ENCODE measurements at regions not wholly inside any gene's neighbourhood (a gene's known extent, or its start where the extent isn't known, plus 50 kb on each side); places are given as distances from the start of the nearest gene placed in this dataset.

DNA sequence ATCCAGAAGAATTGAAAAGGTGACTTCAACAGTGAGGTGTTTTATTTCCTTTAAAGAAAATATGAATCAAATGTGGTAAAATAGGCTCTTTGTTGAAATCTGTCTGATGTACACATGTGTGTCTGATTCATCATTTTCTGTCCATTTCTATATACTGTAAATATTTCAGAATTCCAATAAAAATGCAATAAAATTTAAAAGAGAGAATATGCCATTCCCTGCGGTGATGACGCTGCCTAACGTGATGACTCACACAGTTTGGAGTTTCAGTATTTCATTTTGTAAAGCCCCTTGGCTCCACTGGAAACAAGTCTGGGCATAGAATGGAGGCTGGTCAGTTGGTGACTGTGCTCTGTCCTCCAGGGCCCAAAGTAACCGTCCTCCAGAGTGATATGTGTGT lies 482.5 kb upstream of the CDH5 start:
- 100% methylated on average over 4 of the region's 4 CpGs; no CpG with 5 or more reads in 1 of the 2 experiments for WGBS, 2 experiments (ENCODE audit: extremely low coverage in 1 of 2, insufficient coverage in 1 of 2, insufficient read length in 1 of 2, insufficient replicate concordance in 2 of 2, low coverage in 1 of 2, low lambda C conversion rate in 2 of 2, missing lambda C conversion rate in 1 of 2)
- H2BK5ac ChIP-seq (ENCODE audit: low read depth, low read length): no peak overlapping the region
- no peaks in the 10 kb centered on the region for H3K79me2 ChIP-seq (ENCODE audit: control insufficient read depth in 1 of 2, insufficient read depth in 2 of 2, low read length in 2 of 2)
- no peak overlapping the region for H4K8ac ChIP-seq (ENCODE audit: extremely low read depth, insufficient read depth, low read length)
- ChIA-PET POLR2A (ENCODE audit: partially characterized antibody) (no interaction called here), CTCF (ENCODE audit: partially characterized antibody) (no interaction called here)
- H2BK15ac ChIP-seq (ENCODE audit: low read length): no peak overlapping the region
- H2BK12ac ChIP-seq (ENCODE audit: low read depth, low read length): no peak overlapping the region
- no peak overlapping the region for H3K18ac ChIP-seq (ENCODE audit: extremely low read depth, low read length)
- no peak overlapping the region for H3K4me3 ChIP-seq (ENCODE audit: extremely low read depth in 1 of 4, insufficient read depth in 2 of 4, low read depth in 3 of 4, low read length in 4 of 4)
- no peak overlapping the region for H3K9ac ChIP-seq (replicated peaks in 1 of 4; ENCODE audit: extremely low read depth in 1 of 4, low read depth in 3 of 4, low read length in 3 of 4)
- H3K4me1 ChIP-seq (replicated peaks in 1 of 4; ENCODE audit: control insufficient read depth in 3 of 4, insufficient read depth in 4 of 4, low read length in 3 of 4): no peaks in the 10 kb centered on the region
- no peak overlapping the region for H3K14ac ChIP-seq (ENCODE audit: insufficient read length)
- no peaks in the 10 kb centered on the region for H3K9me3 ChIP-seq (ENCODE audit: insufficient read depth in 2 of 2, low read depth in 1 of 2, low read length in 1 of 2)
- H2AFZ ChIP-seq (ENCODE audit: low read length): peak overlapping the region; percentile 85; the same call in 1 of the 2 replicates
- no peak for DNase-seq (ENCODE audit: low read depth in 1 of 2, low spot score in 2 of 2)
- FAIRE-seq: no peak
- H3K27ac ChIP-seq (ENCODE audit: low read depth, low read length): no peak overlapping the region
- H3K79me1 ChIP-seq (ENCODE audit: low read depth, low read length): no peaks in the 10 kb centered on the region
- no peak overlapping the region for H2AK5ac ChIP-seq (ENCODE audit: low read depth, low read length)
- no peak overlapping the region for H4K5ac ChIP-seq (ENCODE audit: insufficient read length, low read depth, low read length)
- H4K20me1 ChIP-seq (replicated peaks in 1 of 2; ENCODE audit: control insufficient read depth in 1 of 2, insufficient read depth in 2 of 2, low read length in 2 of 2): no peaks in the 10 kb centered on the region
- no peak for TF ChIP-seq BCL11A (IDR thresholded peaks at IDR 0.05; ENCODE audit: low read depth in 2 of 2, low read length in 2 of 2)
- no peak for TF ChIP-seq RAD21 (IDR thresholded peaks at IDR 0.05 in 1 of 2, conservative IDR thresholded peaks at IDR 0.05 in 1 of 2; ENCODE audit: low read depth in 2 of 2, low read length in 2 of 2)
- TF ChIP-seq RBBP5 (IDR thresholded peaks at IDR 0.05; ENCODE audit: borderline replicate concordance, low read depth, low read length): no peak
- no peak for TF ChIP-seq ASH2L (IDR thresholded peaks at IDR 0.05; ENCODE audit: low read length)
- no peak for TF ChIP-seq KDM1A (IDR thresholded peaks at IDR 0.05; ENCODE audit: borderline replicate concordance, low read length)
- TF ChIP-seq SUZ12 (IDR thresholded peaks at IDR 0.05; ENCODE audit: low read length): no peak
- TF ChIP-seq SP4 (IDR thresholded peaks at IDR 0.05; ENCODE audit: low read length): no peak
- no peak for TF ChIP-seq CBX5 (IDR thresholded peaks at IDR 0.05; ENCODE audit: low read depth, low read length)
- TF ChIP-seq CBX8 (IDR thresholded peaks at IDR 0.05; ENCODE audit: borderline replicate concordance, low read depth, low read length): no peak
- no peak for TF ChIP-seq JUND (IDR thresholded peaks at IDR 0.05; ENCODE audit: low read length)
- no peak overlapping the region for H4K91ac ChIP-seq (replicated peaks; ENCODE audit: insufficient read length, low read length)
- H3K23me2 ChIP-seq (ENCODE audit: low read depth, low read length): no peaks in the 10 kb centered on the region
- H3K4me2 ChIP-seq (ENCODE audit: insufficient read depth in 1 of 2, low read depth in 2 of 2, low read length in 2 of 2): no peak overlapping the region
- no peak overlapping the region for H3K23ac ChIP-seq (ENCODE audit: insufficient read length)
- H3K27me3 ChIP-seq (replicated peaks in 1 of 4; ENCODE audit: control insufficient read depth in 3 of 4, extremely low read depth in 1 of 4, insufficient read depth in 3 of 4, low read length in 3 of 4): no peaks in the 10 kb centered on the region
- no peak overlapping the region for H3K56ac ChIP-seq (replicated peaks; ENCODE audit: insufficient read length, low read depth, low read length)
- H3K4ac ChIP-seq (replicated peaks; ENCODE audit: insufficient read length, low read depth, low read length): no peak overlapping the region
- no peak overlapping the region for H2BK120ac ChIP-seq (replicated peaks; ENCODE audit: low read depth, low read length)
- no peak overlapping the region for H2BK20ac ChIP-seq (ENCODE audit: low read length)
- no peaks in the 10 kb centered on the region for H3K36me3 ChIP-seq (ENCODE audit: control insufficient read depth in 2 of 4, insufficient read depth in 4 of 4, low read length in 3 of 4)

Data from H1 (cell line).